ENCODE measurements at regions not wholly inside any gene's neighbourhood (a gene's known extent, or its start where the extent isn't known, plus 50 kb on each side); places are given as distances from the start of the nearest gene placed in this dataset.
"Not testable (repeated sequence)": the region's sequence is repeated elsewhere in the genome, so short reads cannot be mapped to it uniquely, and the experiment has no call there.

DNA sequence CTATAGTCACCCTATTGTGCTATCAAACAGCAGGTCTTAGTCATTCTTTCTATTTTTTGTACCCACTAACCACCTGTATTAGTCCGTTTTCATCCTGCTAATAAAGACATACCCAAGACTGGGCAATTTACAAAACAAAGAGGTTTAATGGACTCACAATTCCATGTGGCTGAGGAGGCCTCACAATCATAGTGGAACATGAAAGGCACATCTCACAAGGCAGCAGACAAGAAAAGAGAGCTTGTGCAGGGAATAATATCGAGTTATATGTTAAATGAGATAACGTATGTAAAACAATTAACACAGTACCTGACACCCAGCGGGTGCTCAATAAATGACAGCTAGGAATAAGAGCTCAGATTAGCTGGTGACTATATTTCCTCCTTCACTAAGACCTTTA is 88.1 kb upstream of the WDR44 start:
- DNase-seq (ENCODE audit: low read depth) = no peak

DNA sequence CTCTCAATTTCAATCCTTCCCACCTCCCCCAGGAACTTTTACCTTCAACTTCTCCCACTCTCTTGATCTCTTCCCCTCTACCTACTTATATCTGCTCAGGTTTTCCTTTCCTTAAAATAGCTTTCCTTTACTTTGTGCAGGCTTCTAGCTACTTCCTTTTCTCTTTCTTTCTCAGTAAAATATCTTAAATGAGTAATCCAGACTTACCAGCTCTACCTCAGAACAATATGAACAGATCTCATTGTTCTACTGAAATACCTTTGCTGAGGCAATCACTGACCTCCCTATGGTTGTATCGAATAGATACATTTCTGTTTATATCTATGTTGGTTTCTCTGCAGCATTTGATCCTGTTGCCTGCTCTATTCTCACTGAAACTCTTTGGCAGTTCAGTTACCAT is 86.7 kb upstream of the WDR44 start:
- no peak for DNase-seq (ENCODE audit: low read depth)

DNA sequence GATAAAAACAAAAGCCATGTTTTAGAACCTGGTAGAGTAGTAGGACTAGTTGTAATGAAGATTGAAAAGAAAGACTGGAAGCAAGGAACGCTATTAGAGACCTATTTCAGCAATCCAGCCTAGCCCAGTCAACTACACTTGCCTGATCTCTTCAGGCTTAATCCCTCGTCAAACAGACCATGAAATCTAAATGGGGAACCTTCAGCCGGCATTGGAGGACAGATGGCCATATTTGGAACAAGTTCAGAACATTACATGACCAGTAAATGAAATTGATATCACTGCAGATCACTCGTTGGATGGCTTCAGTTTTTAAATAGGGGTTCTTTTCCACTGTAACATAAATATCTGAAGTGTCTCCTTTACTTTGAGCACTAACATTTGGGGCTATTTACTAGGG is 84.8 kb upstream of the WDR44 start:
- DNase-seq (ENCODE audit: low read depth) = no peak

DNA sequence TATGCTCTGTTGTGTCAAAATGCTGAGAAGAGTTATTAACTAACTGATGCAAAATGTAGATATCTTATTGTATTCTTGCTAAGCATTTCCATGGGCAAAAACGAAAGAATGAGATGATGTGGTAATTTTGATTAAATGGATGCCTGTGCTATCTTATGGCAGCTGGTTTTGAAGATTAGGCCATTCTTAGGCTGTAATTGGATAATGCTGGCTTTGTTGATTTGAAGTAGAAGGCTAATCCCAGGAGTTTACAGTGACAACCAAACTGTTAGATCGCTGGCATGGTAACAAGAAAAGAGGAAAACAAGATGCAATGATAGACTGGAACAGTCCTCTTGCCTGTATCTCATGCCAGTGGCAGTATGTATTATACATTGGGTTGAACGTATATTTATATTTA is 74.1 kb upstream of the WDR44 start:
- DNase-seq (ENCODE audit: low read depth) = no peak

DNA sequence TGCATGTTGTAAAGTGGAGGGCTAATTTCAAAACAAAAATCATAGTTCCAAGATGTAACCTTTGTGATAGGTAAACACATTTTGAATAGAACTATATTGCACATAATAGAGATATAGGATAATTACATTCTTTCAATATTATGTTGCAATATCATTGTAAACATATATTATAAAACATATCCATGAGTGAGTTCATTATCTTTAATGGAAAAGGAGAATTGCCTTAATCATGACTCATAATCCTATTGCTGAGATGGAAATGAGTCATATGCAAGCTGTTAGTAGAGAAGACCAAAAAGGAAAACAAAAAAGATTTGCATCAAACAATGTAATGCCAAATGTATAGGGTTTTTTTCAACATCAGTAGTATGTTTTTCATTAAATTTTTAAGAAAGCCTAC is 73.7 kb upstream of the WDR44 start:
- DNase-seq (ENCODE audit: low read depth) = no peak

DNA sequence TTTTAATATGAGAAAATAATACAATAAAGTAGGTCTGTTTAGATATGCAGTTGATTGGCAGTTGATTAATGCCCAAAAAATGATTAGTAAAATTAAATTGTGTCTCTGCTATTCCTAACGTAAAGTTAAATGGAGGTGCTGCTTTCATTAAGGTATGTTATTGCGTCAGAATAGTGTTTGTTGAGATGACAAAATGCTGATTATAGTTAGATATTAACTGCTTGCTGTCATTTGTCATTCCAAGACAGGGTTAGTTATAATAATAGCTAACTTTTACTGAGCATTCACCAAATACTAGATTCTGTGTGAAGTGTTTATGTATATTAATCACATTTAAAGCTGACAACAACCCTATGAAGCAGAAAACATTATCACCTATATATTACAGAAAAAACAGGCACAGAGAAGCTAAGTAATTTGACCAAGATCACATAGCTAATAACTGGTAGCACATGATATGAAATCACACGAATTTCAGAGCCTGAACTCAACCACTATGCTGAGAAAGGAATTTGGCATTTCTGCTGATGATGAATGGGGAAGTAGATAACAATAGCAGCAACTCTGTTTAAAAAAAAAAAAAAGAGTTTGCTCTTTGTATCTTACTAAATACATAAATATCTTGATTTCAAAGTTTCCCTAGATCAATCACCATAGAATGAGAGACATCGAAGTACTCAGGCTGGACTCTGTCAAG is 59.7 kb upstream of the WDR44 start:
- DNase-seq (ENCODE audit: low read depth) = no peak

DNA sequence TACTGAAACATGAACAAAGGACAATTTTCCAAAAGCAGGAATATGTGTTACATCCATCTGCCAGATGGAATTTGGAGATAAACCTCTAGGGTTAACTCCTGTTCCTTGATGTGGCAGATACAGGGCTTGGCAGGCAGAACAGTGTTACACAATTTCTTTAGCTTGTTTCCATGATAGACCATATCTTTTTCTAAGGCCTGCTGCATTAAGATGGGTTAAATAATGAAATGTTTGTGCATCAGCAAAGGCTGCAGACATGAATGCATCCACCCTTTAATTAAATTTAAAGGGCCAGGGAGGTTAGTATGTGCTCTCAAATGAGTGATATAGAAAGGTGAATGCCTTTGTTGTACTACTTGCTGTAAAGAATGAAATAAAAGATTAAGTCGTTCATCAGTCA is 50.1 kb upstream of the WDR44 start:
- not testable (repeated sequence) for DNase-seq (ENCODE audit: low read depth)

Data from activated T-cell treated with anti-CD3 and anti-CD28 coated beads for 1 hour (primary cell).